SU-DHL-6 (cell line): ENCODE measurements at regions not wholly inside any gene's neighbourhood (a gene's known extent, or its start where the extent isn't known, plus 50 kb on each side); places are given as distances from the start of the nearest gene placed in this dataset.

Experiments used
- H2AFZ ChIP-seq: fragments of 200-600 bp; sonication (generic); 2 replicates; pipeline ENCODE4 v1.6.1; 2014; ENCODE audit warnings: low read depth, mild to moderate bottlenecking, moderate library complexity, mixed read lengths, antibody characterized with exemption, low read length; ENCODE audit not compliant: severe bottlenecking
- H3F3A ChIP-seq: fragments of 200-600 bp; shearing (Covaris generic); 2 replicates; pipeline ENCODE4 v1.6.0; 2016; ENCODE audit warnings: antibody characterized with exemption, mild to moderate bottlenecking; ENCODE audit not compliant: insufficient read depth
- H3K27ac ChIP-seq: fragments of 200-600 bp; sonication (generic); 2 replicates; pipeline ENCODE4 v1.5.1; 2016; ENCODE audit warnings: low read depth, mild to moderate bottlenecking, low read length, moderate library complexity, mixed read lengths
- H3K27me3 ChIP-seq: fragments of 200-600 bp; sonication (generic), shearing (Covaris generic); 2 replicates; pipeline ENCODE4 v1.6.0; 2014; ENCODE audit warnings: mild to moderate bottlenecking, low read length
- H3K36me3 ChIP-seq: fragments of 200-600 bp; sonication (generic); 2 replicates; pipeline ENCODE4 v1.6.1; 2014; ENCODE audit warnings: mild to moderate bottlenecking, low read length, mixed read lengths
- H3K4me2 ChIP-seq: fragments of 300-600, 200-600 bp; shearing (Covaris generic), sonication (generic); 2 replicates; pipeline ENCODE4 v1.6.0; 2014; ENCODE audit warnings: low read length, low read depth, mild to moderate bottlenecking; ENCODE audit not compliant: poor library complexity, severe bottlenecking
- H3K4me3 ChIP-seq: fragments of 200-600 bp; sonication (generic); 2 replicates; pipeline ENCODE4 v1.5.1; 2014; ENCODE audit warnings: antibody characterized with exemption, low read length, mild to moderate bottlenecking, mixed read lengths; ENCODE audit not compliant: insufficient read depth, poor library complexity, severe bottlenecking
- H3K79me2 ChIP-seq: fragments of 200-600 bp; sonication (generic); 2 replicates; pipeline ENCODE4 v1.6.1; 2014; ENCODE audit warnings: mild to moderate bottlenecking, low read length, moderate library complexity; ENCODE audit not compliant: insufficient read depth
- H3K9ac ChIP-seq: fragments of 200-600 bp; sonication (generic); 2 replicates; pipeline ENCODE4 v1.7.0; 2014; ENCODE audit warnings: mild to moderate bottlenecking, low read length
- H3K9me2 ChIP-seq: fragments of 200-600 bp; sonication (generic); replicated peaks from 2 replicates; pipeline ENCODE4 v1.6.1; 2014; ENCODE audit warnings: low read length; ENCODE audit not compliant: insufficient read depth
- H3K9me3 ChIP-seq: fragments of 200-600 bp; sonication (generic); 2 replicates; pipeline ENCODE4 v1.6.1; 2014; ENCODE audit warnings: low read length, mixed read lengths; ENCODE audit not compliant: insufficient read depth
- H4K20me1 ChIP-seq: fragments of 200-600 bp; sonication (generic); 2 replicates; pipeline ENCODE4 v1.6.1; 2014; ENCODE audit warnings: low read depth, mild to moderate bottlenecking, antibody characterized with exemption, low read length, moderate library complexity, mixed read lengths
- CTCF ChIP-seq: fragments of 200-600 bp; sonication (generic); IDR thresholded peaks from one replicate; pipeline ENCODE4 v1.5.1; 2017; ENCODE audit warnings: antibody characterized with exemption, mild to moderate bottlenecking, low read length, moderate library complexity; ENCODE audit not compliant: insufficient read depth, poor library complexity, severe bottlenecking
- EZH2phosphoT487 ChIP-seq: fragments of 200-600 bp; sonication (generic), shearing (Covaris generic); conservative IDR thresholded peaks from 2 replicates; pipeline ENCODE4 v1.6.1; 2018; ENCODE audit warnings: mild to moderate bottlenecking, antibody characterized with exemption, low read length, moderate library complexity, mixed read lengths

GRCh38 chr11:19595840-19596751, 116.5 kb upstream of the NAV2 start:
- Histone ChIP-seq H3K27me3 (no peaks in the 10 kb centered on the region), H3K4me3 (no peak overlapping the region), H3K79me2 (no peaks in the 10 kb centered on the region), H3K27ac (no peak overlapping the region), H2AFZ (no peak overlapping the region), H3K9ac (no peak overlapping the region), H3K9me3 (no peaks in the 10 kb centered on the region), H3K4me2 (no peak overlapping the region), H3K36me3 (no peaks in the 10 kb centered on the region), H4K20me1 (no peaks in the 10 kb centered on the region), H3K9me2 (no peaks in the 10 kb centered on the region), H3F3A (no peaks in the 10 kb centered on the region)
- TF ChIP-seq CTCF (no peak), EZH2phosphoT487 (no peak)

- Histone ChIP-seq H3K27me3 (no peaks in the 10 kb centered on the region), H3K79me2 (no peaks in the 10 kb centered on the region), H3K9me3 (no peaks in the 10 kb centered on the region), H3K9ac (no peak overlapping the region), H3K9me2 (no peaks in the 10 kb centered on the region), H3K4me3 (no peak overlapping the region), H3K27ac (no peak overlapping the region), H3F3A (no peaks in the 10 kb centered on the region), H4K20me1 (no peaks in the 10 kb centered on the region), H3K36me3 (no peaks in the 10 kb centered on the region), H2AFZ (no peak overlapping the region), H3K4me2 (no peak overlapping the region)
- no peak for TF ChIP-seq CTCF
- no peak for TF ChIP-seq EZH2phosphoT487
These were observed 117.2 kb upstream of the NAV2 start for GRCh38 chr11:19595499-19595839.

GRCh38 chr11:19594326-19594725, 118.3 kb upstream of the NAV2 start:
- Histone ChIP-seq H4K20me1 (no peaks in the 10 kb centered on the region), H3K27ac (no peak overlapping the region)

More at GRCh38 chr11:19594326-19594725, 118.3 kb upstream of the NAV2 start:
- H3F3A ChIP-seq = no peaks in the 10 kb centered on the region
- no peak overlapping the region for H3K4me2 ChIP-seq
- no peaks in the 10 kb centered on the region for H3K36me3 ChIP-seq
- no peak overlapping the region for H3K4me3 ChIP-seq
- peaks cover 3% of the 10 kb centered on the region; the same call in 1 of the 2 replicates for H3K27me3 ChIP-seq
- H3K9ac ChIP-seq = no peak overlapping the region
- no peak for TF ChIP-seq CTCF
- no peak for TF ChIP-seq EZH2phosphoT487
- H2AFZ ChIP-seq = no peak overlapping the region
- no peaks in the 10 kb centered on the region for H3K9me3 ChIP-seq
- H3K9me2 ChIP-seq = no peaks in the 10 kb centered on the region
- no peaks in the 10 kb centered on the region for H3K79me2 ChIP-seq
